IPS DF 4.7 (cell line): ENCODE measurements at regions not wholly inside any gene's neighbourhood (a gene's known extent, or its start where the extent isn't known, plus 50 kb on each side); places are given as distances from the start of the nearest gene placed in this dataset.
"Not testable (repeated sequence)": the region's sequence is repeated elsewhere in the genome, so short reads cannot be mapped to it uniquely, and the experiment has no call there.

Source experiments
- DNase-seq: peaks from one replicate; pipeline ENCODE4 v3.0.0-alpha.2; 2013; ENCODE audit warnings: low spot score; ENCODE audit errors: extremely low read depth

DNA sequence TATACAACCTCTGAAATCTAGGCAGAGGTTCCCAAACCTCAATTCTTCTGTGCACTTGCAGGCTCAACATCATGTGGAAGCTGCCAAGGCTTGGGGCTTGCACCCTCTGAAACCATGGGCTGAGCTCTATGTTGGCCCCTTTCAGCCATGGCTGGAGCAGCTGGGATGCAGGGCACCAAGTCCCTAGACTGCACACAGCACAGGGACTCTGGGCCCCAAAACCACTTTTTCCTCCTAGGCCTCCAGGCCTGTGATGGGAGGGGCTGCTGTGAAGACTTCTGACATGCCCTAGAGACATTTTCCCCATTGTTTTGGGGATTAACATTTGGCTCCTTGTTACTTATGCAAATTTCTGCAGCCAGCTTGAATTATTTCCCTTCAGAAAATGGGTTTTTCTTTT lies 250.4 kb downstream of the ERMARD start:
- not testable (repeated sequence) for DNase-seq

DNA sequence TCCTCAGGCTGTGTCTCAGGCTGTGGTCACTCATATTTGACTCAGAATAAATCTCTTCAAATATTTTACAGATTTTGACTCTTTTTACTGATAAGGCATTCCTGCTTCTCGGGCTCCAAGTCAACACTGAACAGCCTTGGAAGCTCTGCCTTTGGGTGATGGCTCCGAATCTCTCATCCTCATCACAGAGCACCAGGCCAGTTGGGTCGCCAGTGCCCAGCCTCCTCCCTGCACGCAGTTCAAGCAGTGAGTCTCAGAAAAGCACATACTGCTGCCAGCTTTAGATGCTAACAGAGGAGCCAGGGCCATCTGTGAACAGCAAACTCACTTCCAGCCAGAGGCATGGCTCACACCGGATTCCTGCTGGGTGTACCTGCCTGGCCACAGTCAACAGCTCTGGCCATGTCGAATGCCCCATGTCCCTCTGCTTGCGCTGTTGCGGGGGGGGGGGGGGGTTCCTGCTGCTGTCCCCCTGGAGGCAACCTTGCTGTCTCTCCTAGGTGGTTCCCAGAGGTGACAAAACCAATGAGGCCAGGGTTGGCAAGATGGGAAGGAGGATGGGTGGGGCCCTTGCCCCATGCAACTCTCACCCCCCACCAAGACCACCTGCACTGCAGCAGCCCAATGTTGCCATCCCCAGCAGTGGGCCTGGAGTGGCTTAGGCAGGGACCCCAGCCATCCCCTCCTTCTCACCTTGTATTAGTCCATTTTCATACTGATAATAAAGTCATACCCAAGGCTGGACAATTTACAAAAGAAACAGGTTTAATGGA lies 248.8 kb downstream of the ERMARD start:
- no peak for DNase-seq

DNA sequence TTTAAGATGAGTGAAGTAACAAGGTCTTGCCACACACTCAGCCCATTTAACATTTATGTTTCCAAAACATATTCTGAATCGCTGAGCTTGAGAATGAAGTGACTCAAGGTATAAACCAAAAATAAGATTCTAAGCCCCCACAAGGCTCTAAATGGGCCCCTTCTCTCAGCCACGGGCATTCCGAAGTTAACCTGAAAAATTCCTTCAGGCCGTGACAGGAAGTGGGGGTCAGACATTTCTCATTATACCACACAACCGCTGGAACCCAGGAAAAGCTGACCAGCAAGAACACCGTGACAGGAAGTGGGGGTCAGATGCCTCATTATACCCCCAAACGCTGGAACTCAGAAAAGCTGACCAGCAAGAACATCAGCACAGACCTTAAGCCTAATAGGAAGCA lies 247.9 kb downstream of the ERMARD start:
- DNase-seq, result no peak

DNA sequence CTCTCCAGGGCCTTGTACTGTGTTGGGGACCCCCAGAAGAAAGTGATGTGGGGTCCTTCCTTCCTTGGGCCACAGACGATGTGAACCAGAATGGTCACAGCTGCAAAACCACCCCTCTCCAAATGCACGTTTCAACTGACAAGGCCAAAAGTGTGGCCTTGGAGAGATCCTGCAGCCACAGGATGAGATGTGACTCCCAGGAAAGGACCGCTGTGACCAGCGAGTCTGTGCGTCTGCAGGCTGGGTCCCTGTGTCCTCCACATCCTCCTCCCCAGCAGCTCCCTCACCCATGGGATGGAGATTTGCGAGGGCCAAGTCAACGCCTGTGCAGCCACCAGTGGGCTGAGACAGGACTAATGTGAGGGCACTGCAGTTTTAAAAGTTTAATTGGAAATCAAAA lies 247.0 kb downstream of the ERMARD start:
- no peak for DNase-seq

DNA sequence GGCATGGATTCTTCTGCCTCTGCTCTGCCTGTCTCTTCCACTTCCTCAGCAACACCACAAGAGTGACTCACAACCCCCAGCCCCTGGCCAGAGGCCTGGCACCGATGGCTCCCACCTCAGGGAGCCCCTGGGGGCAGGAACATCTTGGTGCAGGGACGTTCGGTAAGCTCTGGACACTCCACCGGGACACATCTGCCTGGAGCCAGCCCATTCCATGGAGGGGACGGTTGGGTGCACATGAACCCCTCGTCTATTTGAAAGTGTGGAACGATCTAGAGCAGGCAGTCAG lies 246.5 kb downstream of the ERMARD start:
- DNase-seq, result no peak

DNA sequence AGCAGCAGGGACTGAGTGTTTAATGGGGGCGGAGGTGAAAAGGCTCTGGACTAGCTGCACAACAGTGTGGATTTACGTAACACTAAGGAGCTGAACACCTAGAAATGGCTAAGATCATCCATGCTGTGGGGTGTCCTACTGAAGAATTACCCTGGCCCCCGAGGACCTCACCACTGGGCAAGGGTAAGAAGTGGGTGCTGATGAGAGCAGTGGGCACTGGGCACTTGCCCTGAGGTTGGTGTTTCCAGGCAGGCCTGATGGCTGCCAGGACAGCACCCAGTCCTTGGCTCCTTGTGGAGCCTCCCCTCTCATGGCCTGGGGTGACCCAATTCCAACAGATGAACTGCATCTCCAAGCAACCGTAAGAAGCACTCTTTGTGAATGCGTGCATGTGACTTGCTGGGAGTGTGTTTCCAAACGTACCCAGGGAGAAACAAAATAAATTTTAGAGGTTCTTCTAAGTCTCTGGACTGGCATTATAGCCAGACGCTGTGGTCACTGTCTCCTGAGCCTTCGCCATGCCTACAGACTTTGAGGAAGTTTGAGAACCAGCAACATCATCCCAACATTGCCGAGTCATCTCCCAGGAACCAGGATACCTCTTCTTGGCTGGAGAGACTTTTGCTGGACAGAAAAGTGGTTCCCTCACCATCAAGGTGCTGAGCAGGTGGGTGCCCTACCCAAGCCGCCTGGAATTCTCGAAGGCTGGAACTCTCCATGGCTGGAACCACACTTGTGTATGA lies 245.9 kb downstream of the ERMARD start:
- DNase-seq, result no peak

DNA sequence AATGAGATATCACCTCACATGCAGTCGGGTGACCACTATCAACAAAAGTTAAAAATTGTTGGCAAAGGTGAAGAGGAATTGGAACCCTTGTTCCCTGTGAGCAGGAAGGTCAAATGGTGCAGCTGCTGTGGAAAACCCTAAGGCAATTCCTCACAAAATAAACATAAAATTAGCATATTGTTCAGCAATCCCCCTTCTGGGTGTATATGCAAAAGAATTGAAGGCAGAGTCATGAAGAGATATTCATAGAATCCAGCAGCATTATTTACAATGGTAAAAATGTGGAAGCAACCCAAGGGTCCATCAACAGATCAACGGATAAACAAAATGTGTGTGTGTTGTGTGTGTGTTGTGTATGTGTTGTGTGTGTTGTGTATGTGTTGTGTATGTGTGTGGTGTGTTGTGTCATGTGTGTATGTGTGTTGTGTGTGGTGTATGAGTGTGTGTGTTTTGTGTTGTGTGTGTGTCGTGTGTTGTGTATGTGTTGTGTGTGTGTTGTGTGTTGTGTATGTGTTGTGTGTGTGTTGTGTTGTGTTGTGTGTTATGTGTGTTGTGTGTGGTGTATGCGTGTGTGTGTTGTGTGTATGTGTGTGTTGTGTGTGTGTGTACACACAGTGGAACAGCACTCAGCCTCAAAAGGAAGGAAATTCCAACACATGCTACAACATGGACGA lies 245.1 kb downstream of the ERMARD start:
- DNase-seq, result no peak

DNA sequence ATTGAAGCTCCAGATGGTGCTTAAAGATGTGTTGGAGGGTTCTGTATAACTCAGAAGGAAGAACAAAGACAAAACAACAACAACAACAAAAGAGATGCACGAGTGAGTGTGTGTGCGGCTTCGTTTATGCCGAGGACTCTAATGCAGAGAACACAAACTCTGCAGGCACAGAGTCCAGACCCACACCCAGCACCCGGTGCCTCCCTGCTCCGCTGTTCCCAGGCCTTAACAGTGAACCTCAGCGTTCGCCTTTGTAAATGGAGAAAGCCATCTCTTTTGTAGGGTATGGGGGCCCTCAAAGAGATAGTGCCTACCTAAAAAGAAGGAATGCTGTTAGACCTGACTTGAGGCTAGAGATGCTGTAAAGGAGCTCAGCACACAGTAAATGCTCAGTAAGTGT lies 243.3 kb downstream of the ERMARD start:
- DNase-seq, result no peak

DNA sequence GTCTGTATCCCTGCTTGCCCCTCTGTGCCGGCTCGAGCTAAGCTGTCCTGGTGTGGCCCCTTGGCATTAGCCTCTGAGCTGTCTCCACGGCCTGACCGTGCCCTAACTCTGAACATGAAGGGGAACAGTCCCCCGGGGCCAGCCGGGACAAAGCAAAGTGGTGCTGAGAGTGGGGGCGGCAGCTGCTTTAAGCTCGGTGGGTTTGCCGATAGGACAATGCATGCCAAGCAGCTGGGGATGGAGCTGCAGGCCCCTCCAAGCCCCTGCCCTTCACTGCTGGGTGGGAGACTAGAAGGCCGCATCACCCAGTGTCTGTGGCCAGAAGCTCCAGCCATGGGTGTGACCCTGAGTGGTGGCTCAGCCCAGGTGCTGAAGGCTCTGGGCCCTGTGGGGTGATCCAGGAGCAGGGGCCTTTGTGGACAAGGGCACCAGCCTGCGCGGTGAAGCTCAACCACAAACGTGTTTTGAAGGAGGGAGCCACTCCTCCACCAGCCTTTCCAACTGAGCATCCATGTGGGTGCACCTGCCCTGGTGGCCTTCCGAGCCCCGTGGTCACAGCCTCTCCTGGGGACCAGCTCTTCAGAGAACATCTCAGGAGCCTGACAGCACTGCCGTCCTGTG lies 242.5 kb downstream of the ERMARD start:
- no peak for DNase-seq

DNA sequence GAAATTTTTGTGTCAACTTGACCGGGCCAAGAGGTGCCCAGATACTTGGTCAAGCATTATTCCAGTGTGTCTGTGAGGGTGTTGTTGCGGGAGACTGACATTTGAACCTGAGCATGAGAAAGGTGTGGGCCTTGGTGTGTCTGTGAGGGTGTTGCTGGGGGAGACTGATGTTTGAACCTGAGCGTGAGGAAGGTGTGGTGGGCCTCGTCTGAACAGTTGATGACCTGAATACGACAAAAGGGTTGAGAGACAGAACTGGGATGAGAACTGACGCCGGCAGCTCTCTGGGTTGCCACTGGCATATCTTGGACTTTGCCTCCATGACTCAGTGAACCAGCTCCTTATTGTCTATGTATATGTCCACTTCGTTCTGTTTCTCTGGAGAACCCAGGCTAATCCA lies 240.5 kb downstream of the ERMARD start:
- no peak for DNase-seq

DNA sequence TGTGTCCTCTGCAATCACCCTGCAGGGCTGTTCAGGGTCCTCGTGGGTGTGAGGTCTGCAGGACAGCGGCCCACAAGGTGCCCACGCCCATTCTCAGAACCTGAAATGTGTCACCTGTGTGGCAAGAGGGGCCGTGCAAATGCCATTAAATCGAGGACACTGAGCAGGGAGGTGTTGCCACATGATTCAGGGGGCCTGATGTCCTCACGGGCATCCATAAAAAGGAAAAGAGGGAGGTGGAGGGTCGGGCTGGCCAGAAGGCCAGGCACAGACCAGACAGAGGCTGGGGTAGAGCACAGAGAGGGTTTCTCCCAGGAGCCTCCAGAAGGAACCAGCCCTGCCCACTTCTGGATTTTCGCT lies 239.6 kb downstream of the ERMARD start:
- DNase-seq, result no peak

DNA sequence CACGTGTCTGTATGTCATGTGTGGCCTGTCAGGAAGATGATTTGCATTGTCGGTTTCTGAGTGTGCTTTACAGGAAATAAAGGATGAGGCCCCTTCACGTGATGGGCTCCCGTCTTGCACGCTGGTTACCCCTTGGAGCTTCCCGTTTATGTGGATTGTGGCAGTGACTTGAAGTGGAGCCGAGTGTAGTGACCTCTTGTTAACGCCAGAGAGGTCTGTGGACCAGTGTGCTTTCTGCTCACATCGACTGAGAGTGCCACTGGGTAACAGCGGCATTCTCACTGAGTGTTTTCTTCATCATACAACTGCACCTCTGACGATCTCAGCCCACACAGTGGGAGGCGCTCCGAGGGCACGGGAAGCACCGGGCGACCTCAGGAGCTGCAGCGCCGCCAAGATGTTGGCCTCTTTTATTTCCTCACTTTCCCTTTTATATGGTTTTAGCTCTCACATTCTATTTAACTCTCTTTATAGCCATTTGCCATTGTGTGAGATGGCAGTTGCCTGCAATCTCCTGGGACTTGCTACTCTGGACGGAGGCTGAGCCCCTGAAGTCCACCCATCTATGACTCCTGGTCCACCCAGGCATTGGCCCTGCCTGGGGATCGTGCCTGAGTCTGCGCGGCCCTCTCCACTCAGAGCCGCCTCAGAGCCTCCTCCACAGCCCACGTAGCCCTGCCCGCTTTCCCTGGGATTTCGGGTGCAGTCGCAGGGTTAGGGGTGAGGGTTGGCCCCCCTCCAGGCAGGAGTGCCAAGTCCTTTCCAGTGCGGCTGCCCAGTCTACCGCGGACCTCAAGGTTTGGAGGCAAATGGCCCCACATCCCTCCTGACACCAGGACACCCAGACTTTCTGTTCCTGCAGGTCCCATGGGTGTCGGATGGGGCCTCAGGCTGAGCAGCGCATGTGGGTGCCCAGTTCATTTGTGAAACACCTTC lies 238.9 kb downstream of the ERMARD start:
- DNase-seq, result no peak

DNA sequence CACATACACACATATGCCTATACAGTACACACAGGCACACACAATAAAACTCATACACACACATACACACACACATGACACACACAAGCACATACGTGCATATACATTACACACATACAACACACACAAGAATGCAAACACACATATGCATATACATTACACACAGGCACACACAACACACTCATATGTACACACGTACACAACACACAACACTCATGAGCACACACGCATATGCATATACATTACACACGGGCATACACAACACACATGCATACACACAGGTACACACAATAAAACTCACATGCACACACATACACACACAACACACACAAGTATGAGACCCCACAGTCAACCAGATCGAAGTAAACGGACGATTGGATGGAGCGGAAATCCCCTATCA lies 238.2 kb downstream of the ERMARD start:
- no peak for DNase-seq

DNA sequence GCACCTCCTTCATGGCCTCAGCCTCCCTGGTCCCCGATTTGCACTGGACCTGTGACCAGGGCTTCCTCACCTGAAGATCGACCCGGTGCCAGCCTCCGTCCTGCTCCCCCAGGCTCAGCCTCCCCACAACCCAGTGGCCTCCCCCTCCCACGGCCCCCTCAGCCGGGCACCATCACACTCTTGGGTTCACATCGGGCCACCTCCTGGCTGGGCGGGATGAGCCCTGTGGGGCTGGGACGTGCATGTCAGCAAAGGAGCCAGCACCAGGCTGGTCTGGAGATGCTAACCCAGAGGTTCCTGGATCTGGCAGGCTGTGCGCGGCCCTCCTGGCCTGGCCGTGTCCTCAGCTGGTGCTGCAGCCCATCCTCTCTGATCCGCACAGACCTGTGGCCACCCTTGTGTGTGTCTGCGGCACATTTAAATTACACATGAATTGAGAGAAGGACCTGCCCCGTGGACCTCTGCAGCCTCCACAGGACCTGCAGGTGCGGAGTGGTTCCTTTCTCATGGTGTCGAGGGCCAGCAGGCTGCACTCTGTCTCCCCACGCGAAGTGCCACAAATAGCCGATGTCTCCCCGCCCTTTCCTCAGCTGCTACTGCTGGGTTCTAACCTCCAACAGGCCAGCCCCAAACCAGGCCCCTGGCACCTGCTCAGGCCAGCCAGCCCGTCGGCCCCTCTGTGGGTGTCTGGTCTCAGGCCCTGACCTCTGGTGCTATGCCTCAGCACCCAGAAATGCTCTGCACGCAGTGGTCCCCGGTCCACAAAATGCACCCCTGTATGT lies 237.5 kb downstream of the ERMARD start:
- DNase-seq, result no peak

DNA sequence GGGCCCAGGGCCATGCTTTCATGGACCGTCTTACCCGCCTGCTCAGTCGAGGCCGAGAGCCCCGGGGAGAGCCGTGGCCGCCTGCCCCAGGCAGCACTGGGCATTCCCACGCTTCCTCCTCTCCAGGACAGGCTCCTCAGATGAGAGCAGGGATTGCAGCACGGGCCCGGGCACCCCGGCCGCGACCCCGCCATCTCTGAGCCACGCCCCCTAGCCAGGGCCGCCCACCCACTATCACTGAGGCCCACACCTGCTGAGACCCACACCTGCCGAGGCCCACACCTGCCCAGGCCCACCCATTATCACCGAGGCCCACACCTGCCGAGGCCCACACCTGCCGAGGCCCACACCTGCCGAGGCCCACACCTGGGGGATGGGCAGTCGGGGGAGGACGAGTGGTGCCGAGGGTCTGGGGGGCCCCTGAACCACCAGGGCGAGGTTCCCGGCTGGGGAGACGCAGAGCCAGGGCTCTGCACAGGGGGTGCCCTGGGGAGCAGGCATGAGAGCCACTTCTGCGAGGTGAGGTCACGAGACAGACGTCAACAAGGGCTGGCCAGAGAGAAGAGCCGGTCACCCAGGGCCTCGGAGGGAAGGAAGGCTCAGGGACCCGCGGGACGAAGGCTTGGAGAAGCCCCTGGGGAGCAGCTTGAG lies 235.6 kb downstream of the ERMARD start:
- DNase-seq, result no peak

DNA sequence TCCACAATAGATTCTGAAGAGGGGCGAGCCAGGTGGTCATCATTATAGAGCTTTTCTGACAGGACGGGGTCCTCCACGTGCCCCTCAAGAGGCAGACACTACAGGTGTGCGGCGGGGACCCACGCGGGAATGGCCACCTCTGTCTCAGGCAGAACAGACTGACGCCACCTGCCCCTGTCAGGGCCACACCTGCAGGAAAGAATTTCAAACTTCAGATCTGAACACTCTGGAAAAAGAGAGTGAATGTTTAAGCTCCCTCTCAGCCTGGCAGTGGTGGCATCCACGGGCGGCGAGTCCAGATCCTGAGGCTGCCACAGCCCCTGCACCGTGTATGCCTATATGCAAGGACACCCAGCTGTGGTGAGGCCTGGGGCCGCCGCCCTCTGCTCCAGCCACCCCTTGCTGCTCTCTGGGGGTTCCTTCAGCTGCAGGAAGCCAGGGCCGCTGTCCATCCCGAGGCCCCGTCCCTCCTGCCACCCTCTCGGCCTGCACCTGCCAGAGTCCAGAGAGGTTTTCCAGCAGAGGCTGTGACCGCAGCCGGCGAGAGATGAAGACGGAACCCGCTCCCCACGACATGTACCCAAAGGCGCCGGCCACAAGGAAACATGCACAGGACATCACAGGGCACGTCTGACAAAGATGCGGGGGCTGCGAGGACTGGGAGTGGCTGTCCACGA lies 234.9 kb downstream of the ERMARD start:
- DNase-seq, result no peak

DNA sequence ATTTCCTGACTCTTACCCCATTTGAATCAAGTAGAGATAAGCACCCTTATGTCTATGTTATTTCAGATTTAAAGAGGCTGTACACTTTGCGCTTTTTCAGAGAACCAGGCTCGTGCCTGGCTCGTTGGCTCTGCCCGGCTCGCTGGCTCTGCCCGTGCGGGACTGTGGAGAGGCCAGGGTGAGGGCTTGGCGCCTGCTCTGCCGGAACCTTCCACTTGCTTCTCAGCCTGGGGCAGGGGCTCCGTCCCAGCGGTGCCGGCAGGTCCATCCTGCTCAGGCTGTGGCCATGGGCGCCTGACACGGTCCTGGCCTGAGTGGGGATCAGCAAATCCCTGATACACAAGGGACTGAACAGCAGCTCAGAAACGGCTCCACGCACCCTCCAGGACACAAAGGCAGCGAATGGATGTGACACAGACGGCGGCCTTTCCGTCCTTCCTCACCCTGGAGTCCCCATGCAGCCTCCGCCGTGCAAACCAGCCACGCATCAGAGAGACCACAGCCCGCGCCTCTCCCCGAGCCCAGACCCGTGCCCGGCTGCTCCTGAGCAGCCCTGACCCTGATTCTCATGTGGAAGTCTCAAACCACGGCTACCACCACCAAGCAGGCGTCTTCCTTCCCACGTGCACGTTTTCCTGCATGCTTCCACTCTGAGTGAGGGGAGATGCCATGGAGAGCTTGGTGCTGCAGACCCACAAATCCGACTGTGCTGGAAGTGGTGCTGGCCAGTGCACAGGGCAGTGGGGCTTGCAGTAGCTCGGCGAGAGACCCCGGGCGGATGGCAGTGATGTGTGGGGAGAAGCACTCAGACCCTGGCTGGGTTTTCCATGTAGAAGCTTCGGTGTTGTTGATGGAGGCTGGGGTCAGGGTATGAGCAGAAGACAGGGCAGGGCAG lies 233.9 kb downstream of the ERMARD start:
- no peak for DNase-seq
